B cell (primary cell): ENCODE measurements at regions not wholly inside any gene's neighbourhood (a gene's known extent, or its start where the extent isn't known, plus 50 kb on each side); places are given as distances from the start of the nearest gene placed in this dataset.

Experiments
- ATAC-seq: fragments of 200-7000 bp; cut with Tn5 transposase; one replicate; pipeline ENCODE4 v1.10.0; 2021; ENCODE audit warnings: low read depth, mild to moderate bottlenecking, moderate number of reproducible peaks, moderate library complexity
- CTCF ChIA-PET: fragments of 350-600 bp; sonication (Branson Sonifier 250); formaldehyde crosslinking; loops from one replicate; lab custom pipeline; 2021; ENCODE audit warnings: antibody characterized with exemption, inconsistent platforms; lab: Charles Lee
- POLR2A ChIA-PET: fragments of 350-600 bp; sonication (Branson Sonifier 250); formaldehyde crosslinking; loops from one replicate; lab custom pipeline; 2021; ENCODE audit warnings: antibody characterized with exemption; lab: Charles Lee
- DNase-seq: peaks from one replicate; pipeline ENCODE4 v3.0.0; 2013
- H2AFZ ChIP-seq: 2 replicates; pipeline ENCODE4 v1.6.1; 2012; ENCODE audit warnings: mild to moderate bottlenecking, low read depth, low read length; ENCODE audit not compliant: insufficient read depth, poor library complexity, severe bottlenecking
- H3K27ac ChIP-seq, 2 donors: 1 replicate in 1 of 2; 2 replicates in 1 of 2; pipeline ENCODE4 v1.5.1; 2012 to 2013; ENCODE audit warnings: low read length in 2 of 2, mild to moderate bottlenecking in 2 of 2, moderate library complexity in 1 of 2
- H3K27me3 ChIP-seq, 4 experiments: fragments of 200-600 bp in 1 of 4; sonication (generic) in 1 of 4; replicated peaks in 1 of 4; 1 replicate in 2 of 4; 2 replicates in 2 of 4; pipeline versions ENCODE4 v1.6.1 to v1.7.0; 2013 to 2016; ENCODE audit warnings: low read length in 3 of 4, mild to moderate bottlenecking in 2 of 4, mixed read lengths in 1 of 4, moderate library complexity in 1 of 4; ENCODE audit not compliant: insufficient read depth in 4 of 4, control insufficient read depth in 3 of 4; ENCODE audit errors: control extremely low read depth in 1 of 4
- H3K36me3 ChIP-seq, 2 experiments: replicated peaks in 1 of 2; 1 replicate in 1 of 2; 2 replicates in 1 of 2; pipeline versions ENCODE4 v1.6.1 to v1.7.1; 2013; ENCODE audit warnings: low read length in 1 of 2; ENCODE audit not compliant: insufficient read depth in 2 of 2, control insufficient read depth in 1 of 2; ENCODE audit errors: control extremely low read depth in 1 of 2, extremely low read depth in 1 of 2
- H3K4me1 ChIP-seq, 2 donors: fragments of 200-600 bp in 1 of 2; sonication (generic) in 1 of 2; 1 replicate in 1 of 2; 2 replicates in 1 of 2; pipeline versions ENCODE4 v1.5.1 to v1.6.1; 2013 to 2017; ENCODE audit warnings: low read length in 2 of 2; ENCODE audit not compliant: control insufficient read depth in 2 of 2, insufficient read depth in 2 of 2
- H3K4me2 ChIP-seq: replicated peaks from 2 replicates; pipeline ENCODE3; 2012; ENCODE audit warnings: mild to moderate bottlenecking, low read depth, low read length; ENCODE audit not compliant: poor library complexity, severe bottlenecking
- H3K4me3 ChIP-seq, 5 experiments: fragments of 200-600 bp in 1 of 5; sonication (generic) in 1 of 5; 1 replicate in 3 of 5; 2 replicates in 2 of 5; pipeline versions ENCODE4 v1.5.1 to v1.7.0; 2011 to 2016; ENCODE audit warnings: low read length in 4 of 5, mild to moderate bottlenecking in 4 of 5, low read depth in 2 of 5, control low read depth in 1 of 5, moderate library complexity in 1 of 5; ENCODE audit not compliant: insufficient read depth in 1 of 5; ENCODE audit errors: control extremely low read depth in 1 of 5, extremely low read depth in 1 of 5
- H3K79me2 ChIP-seq: fragments of 200-600 bp; sonication (generic); one replicate; pipeline ENCODE4 v1.6.0; 2016; ENCODE audit warnings: low read length; ENCODE audit not compliant: control insufficient read depth, insufficient read depth
- H3K9ac ChIP-seq: fragments of 200-600 bp; sonication (generic); 2 replicates; pipeline ENCODE4 v1.6.1; 2017; ENCODE audit warnings: mild to moderate bottlenecking, low read length, moderate library complexity
- H3K9me3 ChIP-seq, 3 donors: one replicate each; pipeline versions ENCODE4 v1.6.1 to v1.7.1; 2013; ENCODE audit warnings: low read length in 2 of 3; ENCODE audit not compliant: control insufficient read depth in 2 of 3, insufficient read depth in 1 of 3; ENCODE audit errors: control extremely low read depth in 1 of 3
- H4K20me1 ChIP-seq: 2 replicates; pipeline ENCODE4 v1.6.0; 2012; ENCODE audit warnings: mild to moderate bottlenecking, low read length; ENCODE audit not compliant: insufficient read depth, control insufficient read depth, poor library complexity, severe bottlenecking
- H3K27ac Mint-ChIP-seq: one replicate; pipeline ENCODE4 v1.8.0; 2021; ENCODE audit warnings: mixed read lengths
- H3K27me3 Mint-ChIP-seq: one replicate; pipeline ENCODE4 v1.8.0; 2021; ENCODE audit warnings: mixed read lengths
- H3K4me1 Mint-ChIP-seq: one replicate; pipeline ENCODE4 v1.8.0; 2021; ENCODE audit warnings: mixed read lengths
- H3K4me3 Mint-ChIP-seq: one replicate; pipeline ENCODE4 v1.8.0; 2021; ENCODE audit warnings: mixed read lengths
- H3K9me3 Mint-ChIP-seq: one replicate; pipeline ENCODE4 v1.8.0; 2022; ENCODE audit warnings: mixed read lengths; ENCODE audit not compliant: insufficient read depth
- CTCF ChIP-seq: fragments of 200-600 bp; IDR thresholded peaks from one replicate; pipeline ENCODE4 v1.8.0; 2022; ENCODE audit warnings: antibody characterized with exemption, mild to moderate bottlenecking
- EZH2 ChIP-seq: IDR thresholded peaks from 2 replicates; pipeline ENCODE4 v1.6.1; 2012; ENCODE audit warnings: borderline replicate concordance, low read depth, mild to moderate bottlenecking, moderate library complexity, low read length; ENCODE audit not compliant: insufficient read depth, poor library complexity, severe bottlenecking
- WGBS: methylation state at CpG from one replicate; pipeline ENCODE4 v1.1.5; 2013; ENCODE audit warnings: missing lambda C conversion rate; ENCODE audit not compliant: insufficient coverage; 5-methylcytosine and 5-hydroxymethylcytosine counted together
- intact Hi-C: fragments of 100-400 bp; cut with micrococcal nuclease; formaldehyde crosslinking; loops from one replicate; pipeline ENCODE4 v1.10.0; 2022

GRCh38 chr16:79444572-79444971 is 156.0 kb downstream of the MAF start:
- Histone ChIP-seq H3K79me2 (no peaks in the 10 kb centered on the region), H4K20me1 (no peaks in the 10 kb centered on the region), H3K27ac (no peak overlapping the region), H2AFZ (no peak overlapping the region), H3K9me3 (peaks cover 0 to 3% (median 0%) of the 10 kb centered on the region in 3 donors), H3K4me2 (no peak overlapping the region), H3K27me3 (no peaks in the 10 kb centered on the region), H3K4me3 (no peak overlapping the region), H3K4me1 (no peaks in the 10 kb centered on the region), H3K9ac (no peak overlapping the region), H3K36me3 (no peaks in the 10 kb centered on the region)
- WGBS = 97% methylated on average over 6 of the region's 7 CpGs
- ChIA-PET POLR2A (no interaction called here), CTCF (interaction anchor here (0.7 kb wide), 1 partner anchor 35 kb away, joined by 3 read pairs; no protein-coding TSS in a partner anchor)
- Mint-ChIP-seq H3K9me3 (no peaks in the 10 kb centered on the region), H3K4me3 (no peak overlapping the region), H3K27ac (no peak overlapping the region), H3K4me1 (no peaks in the 10 kb centered on the region), H3K27me3 (peaks cover 9% of the 10 kb centered on the region)
- ATAC-seq (no peak), DNase-seq (no peak)
- intact Hi-C loops = no loop called here
- TF ChIP-seq CTCF (no peak), EZH2 (no peak)

- Histone ChIP-seq H4K20me1 (no peaks in the 10 kb centered on the region), H3K4me1 (no peaks in the 10 kb centered on the region), H3K27ac (no peak overlapping the region), H3K79me2 (no peaks in the 10 kb centered on the region), H3K9me3 (no peaks in the 10 kb centered on the region), H3K9ac (no peak overlapping the region), H3K36me3 (no peaks in the 10 kb centered on the region), H3K27me3 (no peaks in the 10 kb centered on the region), H3K4me3 (no peak overlapping the region), H2AFZ (no peak overlapping the region), H3K4me2 (no peak overlapping the region)
- DNase-seq (no peak), ATAC-seq (no peak)
- Mint-ChIP-seq H3K27ac (no peak overlapping the region), H3K4me1 (no peaks in the 10 kb centered on the region), H3K9me3 (no peaks in the 10 kb centered on the region), H3K27me3 (peaks cover 8% of the 10 kb centered on the region), H3K4me3 (no peak overlapping the region)
- no CpG with 5 or more reads among the region's 2 CpGs for WGBS
- TF ChIP-seq CTCF (no peak), EZH2 (no peak)
- POLR2A ChIA-PET = no interaction called here
- intact Hi-C loops = no loop called here
- CTCF ChIA-PET = no interaction called here
Measured at GRCh38 chr16:79439901-79440300, 160.6 kb downstream of the MAF start.
